ENCODE measurements at regions not wholly inside any gene's neighbourhood (a gene's known extent, or its start where the extent isn't known, plus 50 kb on each side); places are given as distances from the start of the nearest gene placed in this dataset.

- no peak overlapping the region for H3K4me2 ChIP-seq
- H3K27ac ChIP-seq, result no peak overlapping the region
- H3K4me1 ChIP-seq, result no peaks in the 10 kb centered on the region
- H3K9ac ChIP-seq, result no peak overlapping the region
- H3K27me3 ChIP-seq, result no peaks in the 10 kb centered on the region
- H3K4me3 ChIP-seq, result no peak overlapping the region
- no peaks in the 10 kb centered on the region for H3K36me3 ChIP-seq
- no peak for TF ChIP-seq Cebpa-rat (IDR thresholded peaks at IDR 0.05)
- H4K20me1 ChIP-seq, result no peaks in the 10 kb centered on the region
- H3K9me3 ChIP-seq, result no peaks in the 10 kb centered on the region
These were observed 604.7 kb upstream of the EPHA6 start for GRCh38 chr3:96209699-96210098.

- Histone ChIP-seq H3K4me3 (no peak overlapping the region), H3K9ac (no peak overlapping the region), H3K27me3 (no peaks in the 10 kb centered on the region), H3K9me3 (no peaks in the 10 kb centered on the region), H3K36me3 (no peaks in the 10 kb centered on the region), H3K4me2 (no peak overlapping the region), H4K20me1 (no peaks in the 10 kb centered on the region), H3K4me1 (no peaks in the 10 kb centered on the region), H3K27ac (no peak overlapping the region)
- TF ChIP-seq Cebpa-rat (IDR thresholded peaks at IDR 0.05), result no peak
These were observed 601.0 kb upstream of the EPHA6 start for GRCh38 chr3:96213393-96213792.

GRCh38 chr3:96214941-96215340, 599.5 kb upstream of the EPHA6 start:
- Histone ChIP-seq H4K20me1 (no peaks in the 10 kb centered on the region), H3K27ac (no peak overlapping the region), H3K4me2 (no peak overlapping the region), H3K36me3 (no peaks in the 10 kb centered on the region), H3K27me3 (no peaks in the 10 kb centered on the region), H3K9ac (no peak overlapping the region), H3K4me3 (no peak overlapping the region), H3K4me1 (no peaks in the 10 kb centered on the region), H3K9me3 (no peaks in the 10 kb centered on the region)
- TF ChIP-seq Cebpa-rat (IDR thresholded peaks at IDR 0.05), result no peak

- Histone ChIP-seq H3K27ac (no peak overlapping the region), H3K36me3 (no peaks in the 10 kb centered on the region), H3K9me3 (no peaks in the 10 kb centered on the region), H4K20me1 (no peaks in the 10 kb centered on the region), H3K27me3 (no peaks in the 10 kb centered on the region), H3K4me3 (no peak overlapping the region), H3K4me1 (no peaks in the 10 kb centered on the region), H3K4me2 (no peak overlapping the region), H3K9ac (no peak overlapping the region)
- no peak for TF ChIP-seq Cebpa-rat (IDR thresholded peaks at IDR 0.05)
These were observed 588.9 kb upstream of the EPHA6 start for GRCh38 chr3:96225494-96225893.

- no peaks in the 10 kb centered on the region for H3K36me3 ChIP-seq
- no peaks in the 10 kb centered on the region for H3K9me3 ChIP-seq
- H3K27ac ChIP-seq, result no peak overlapping the region
These were observed 580.7 kb upstream of the EPHA6 start for GRCh38 chr3:96233679-96234078.

GRCh38 chr3:96236522-96236921, 577.9 kb upstream of the EPHA6 start:
- Histone ChIP-seq H3K36me3 (no peaks in the 10 kb centered on the region), H3K4me1 (no peaks in the 10 kb centered on the region), H3K9me3 (no peaks in the 10 kb centered on the region), H4K20me1 (no peaks in the 10 kb centered on the region), H3K9ac (no peak overlapping the region), H3K4me3 (no peak overlapping the region), H3K27ac (no peak overlapping the region), H3K27me3 (no peaks in the 10 kb centered on the region), H3K4me2 (no peak overlapping the region)
- no peak for TF ChIP-seq Cebpa-rat (IDR thresholded peaks at IDR 0.05)

More at GRCh38 chr3:96233679-96234078, 580.7 kb upstream of the EPHA6 start:
- no peak for TF ChIP-seq Cebpa-rat (IDR thresholded peaks at IDR 0.05)
- no peaks in the 10 kb centered on the region for H3K27me3 ChIP-seq
- H4K20me1 ChIP-seq, result no peaks in the 10 kb centered on the region
- H3K4me3 ChIP-seq, result no peak overlapping the region
- H3K9ac ChIP-seq, result no peak overlapping the region
- no peak overlapping the region for H3K4me2 ChIP-seq
- no peaks in the 10 kb centered on the region for H3K4me1 ChIP-seq

- Histone ChIP-seq H4K20me1 (no peaks in the 10 kb centered on the region), H3K27ac (no peak overlapping the region), H3K4me3 (no peak overlapping the region), H3K4me1 (no peaks in the 10 kb centered on the region), H3K9me3 (no peaks in the 10 kb centered on the region), H3K36me3 (no peaks in the 10 kb centered on the region), H3K4me2 (no peak overlapping the region), H3K9ac (no peak overlapping the region), H3K27me3 (no peaks in the 10 kb centered on the region)
- no peak for TF ChIP-seq Cebpa-rat (IDR thresholded peaks at IDR 0.05)
These were observed 555.1 kb upstream of the EPHA6 start for GRCh38 chr3:96259299-96259698.

- H3K9ac ChIP-seq, result no peak overlapping the region
- H3K27me3 ChIP-seq, result no peaks in the 10 kb centered on the region
- H3K4me1 ChIP-seq, result 0 out of 2 replicates have a peak, but pooled peaks cover 4% of the 10 kb centered on the region
- TF ChIP-seq Cebpa-rat (IDR thresholded peaks at IDR 0.05), result no peak
- H3K4me3 ChIP-seq, result no peak overlapping the region
- H3K36me3 ChIP-seq, result no peaks in the 10 kb centered on the region
- H3K9me3 ChIP-seq, result no peaks in the 10 kb centered on the region
- H4K20me1 ChIP-seq, result no peaks in the 10 kb centered on the region
- no peak overlapping the region for H3K27ac ChIP-seq
- H3K4me2 ChIP-seq, result no peak overlapping the region
These were observed 549.7 kb upstream of the EPHA6 start for GRCh38 chr3:96264701-96265100.

GRCh38 chr3:96266395-96267190, 547.8 kb upstream of the EPHA6 start:
- TF ChIP-seq Cebpa-rat (IDR thresholded peaks at IDR 0.05), result no peak
- H3K27me3 ChIP-seq, result no peaks in the 10 kb centered on the region
- no peaks in the 10 kb centered on the region for H4K20me1 ChIP-seq
- no peaks in the 10 kb centered on the region for H3K9me3 ChIP-seq
- no peaks in the 10 kb centered on the region for H3K36me3 ChIP-seq
- H3K9ac ChIP-seq, result no peak overlapping the region
- no peak overlapping the region for H3K4me2 ChIP-seq
- H3K4me3 ChIP-seq, result no peak overlapping the region
- H3K4me1 ChIP-seq, result 0 out of 2 replicates have a peak, but pooled peaks cover 4% of the 10 kb centered on the region
- H3K27ac ChIP-seq, result no peak overlapping the region

- H3K36me3 ChIP-seq, result no peaks in the 10 kb centered on the region
- H3K9me3 ChIP-seq, result no peaks in the 10 kb centered on the region
- no peak overlapping the region for H3K4me2 ChIP-seq
- no peak overlapping the region for H3K9ac ChIP-seq
- H3K27me3 ChIP-seq, result no peaks in the 10 kb centered on the region
- H3K4me3 ChIP-seq, result no peak overlapping the region
- H3K27ac ChIP-seq, result no peak overlapping the region
- TF ChIP-seq Cebpa-rat (IDR thresholded peaks at IDR 0.05), result no peak
- H3K4me1 ChIP-seq, result 0 out of 2 replicates have a peak, but pooled peaks cover 4% of the 10 kb centered on the region
- H4K20me1 ChIP-seq, result no peaks in the 10 kb centered on the region
These were observed 546.8 kb upstream of the EPHA6 start for GRCh38 chr3:96267577-96267976.
